Caco-2 (cell line): ENCODE measurements at regions not wholly inside any gene's neighbourhood (a gene's known extent, or its start where the extent isn't known, plus 50 kb on each side); places are given as distances from the start of the nearest gene placed in this dataset.
A peak's percentile ranks its signal among the peaks of the same experiment; 100 is the strongest.

ENCODE experiments used
- BruUV-seq: library from RNA; stranded (reverse); fragments of 400-500 nt; replicated peaks from 2 replicates; lab custom pipeline; 2021; lab: Mats Ljungman, UMichigan
- CTCF ChIA-PET: fragments of 300-600 bp; sonication (Branson Sonifier 250); formaldehyde crosslinking; loops from one replicate; lab custom pipeline; 2022; ENCODE audit warnings: antibody characterized with exemption; lab: Charles Lee
- POLR2A ChIA-PET: fragments of 300-600 bp; sonication (Branson Sonifier 250); formaldehyde crosslinking; loops from one replicate; lab custom pipeline; 2022; ENCODE audit warnings: antibody characterized with exemption; lab: Charles Lee
- DNase-seq, 2 experiments: peaks; one replicate each; pipeline versions ENCODE4 v3.0.0 to v3.0.0-alpha.2; 2020 to 2022
- H3K27me3 ChIP-seq: replicated peaks from 2 replicates; pipeline ENCODE4 v1.6.0; 2011; ENCODE audit warnings: low read length; ENCODE audit not compliant: control insufficient read depth, insufficient read depth
- H3K36me3 ChIP-seq: 2 replicates; pipeline ENCODE4 v1.5.1; 2011; ENCODE audit warnings: low read length; ENCODE audit not compliant: control insufficient read depth, insufficient read depth
- H3K4me1 ChIP-seq: fragments of 250-450 bp; sonication (Bioruptor Pico); 2 replicates; pipeline ENCODE4 v1.5.1; 2020; ENCODE audit warnings: mild to moderate bottlenecking
- H3K4me3 ChIP-seq: 2 replicates; pipeline ENCODE4 v1.5.1; 2011; ENCODE audit warnings: low read depth, mild to moderate bottlenecking, control low read depth, low read length
- H3K9me3 ChIP-seq: fragments of 250-450 bp; sonication (Bioruptor Pico); 2 replicates; pipeline ENCODE4 v1.5.1; 2020; ENCODE audit warnings: mild to moderate bottlenecking, moderate library complexity
- H3K27ac Mint-ChIP-seq: one replicate; pipeline ENCODE4 v1.8.0; 2022; ENCODE audit warnings: mixed read lengths; ENCODE audit not compliant: unreplicated experiment
- H3K27me3 Mint-ChIP-seq: one replicate; pipeline ENCODE4 v1.8.0; 2022; ENCODE audit warnings: mixed read lengths; ENCODE audit not compliant: insufficient read depth, unreplicated experiment
- H3K36me3 Mint-ChIP-seq: one replicate; pipeline ENCODE4 v1.8.0; 2022; ENCODE audit warnings: mild to moderate bottlenecking, mixed read lengths; ENCODE audit not compliant: insufficient read depth, unreplicated experiment
- H3K4me1 Mint-ChIP-seq: one replicate; pipeline ENCODE4 v1.8.0; 2022; ENCODE audit warnings: low read depth, mixed read lengths; ENCODE audit not compliant: unreplicated experiment
- H3K4me3 Mint-ChIP-seq: one replicate; pipeline ENCODE4 v1.8.0; 2022; ENCODE audit warnings: mild to moderate bottlenecking, moderate library complexity, mixed read lengths; ENCODE audit not compliant: unreplicated experiment
- H3K9me3 Mint-ChIP-seq: one replicate; pipeline ENCODE4 v1.8.0; 2022; ENCODE audit warnings: mixed read lengths; ENCODE audit not compliant: unreplicated experiment
- intact Hi-C: fragments of 100-400 bp; cut with micrococcal nuclease; formaldehyde crosslinking; loops from one replicate; pipeline ENCODE4 v1.10.0; 2022; ENCODE audit not compliant: unreplicated experiment
- TF ChIP-seq, protein P1 (sequence below), 2 experiments: fragments of 200-600 bp in 1 of 2; IDR thresholded peaks; 1 replicate in 1 of 2; 2 replicates in 1 of 2; pipeline versions ENCODE4 v1.5.1 to v1.8.0; 2011 to 2022; ENCODE audit warnings: antibody characterized with exemption in 1 of 2, control low read depth in 1 of 2, inconsistent platforms in 1 of 2, low read depth in 1 of 2, low read length in 1 of 2, mild to moderate bottlenecking in 1 of 2, moderate library complexity in 1 of 2; ENCODE audit not compliant: insufficient read depth in 1 of 2, severe bottlenecking in 1 of 2, unreplicated experiment in 1 of 2

DNA sequence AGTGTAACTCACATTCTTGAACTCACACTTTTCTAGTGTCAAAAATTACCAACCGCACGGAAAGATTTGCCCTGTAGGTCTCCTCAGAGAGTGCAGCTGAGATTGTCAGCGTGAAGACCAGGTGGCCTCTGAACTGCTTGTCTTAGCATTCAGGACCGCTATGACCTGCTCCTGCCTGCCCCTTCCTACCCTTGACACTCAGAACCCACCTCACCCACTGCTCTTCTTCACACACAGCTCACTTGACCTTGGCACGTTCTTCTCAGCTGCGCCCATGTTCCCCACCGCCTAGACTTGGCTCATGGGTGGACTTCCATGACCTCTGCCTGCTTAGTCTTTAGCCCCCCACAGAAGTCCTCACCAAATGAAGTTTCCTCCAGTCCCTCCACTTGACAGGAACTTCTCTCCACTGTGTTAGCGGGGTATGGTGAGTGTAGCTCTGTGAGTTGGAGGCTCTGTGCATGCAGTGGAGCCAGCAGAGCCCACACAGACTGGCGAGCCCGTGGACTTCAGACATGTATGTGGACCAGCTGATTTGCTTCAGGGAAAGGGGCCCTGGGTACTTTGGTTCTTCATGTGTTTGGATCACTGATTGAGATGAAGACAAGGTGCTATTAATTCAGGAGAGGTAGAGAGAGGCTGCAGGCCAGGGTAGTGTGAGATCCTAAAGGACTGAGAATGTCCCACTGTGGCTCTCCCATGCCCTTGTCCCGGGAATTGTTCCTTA, 221.3 kb downstream of the OPA1 start:
- no TSS peak for BruUV-seq
- H3K36me3 ChIP-seq: no peaks in the 10 kb centered on the region
- peaks cover 57% of the 10 kb centered on the region for H3K4me1 ChIP-seq
- H3K4me3 ChIP-seq: no peak overlapping the region
- DNase-seq: no peak
- TF ChIP-seq, protein P1, sequence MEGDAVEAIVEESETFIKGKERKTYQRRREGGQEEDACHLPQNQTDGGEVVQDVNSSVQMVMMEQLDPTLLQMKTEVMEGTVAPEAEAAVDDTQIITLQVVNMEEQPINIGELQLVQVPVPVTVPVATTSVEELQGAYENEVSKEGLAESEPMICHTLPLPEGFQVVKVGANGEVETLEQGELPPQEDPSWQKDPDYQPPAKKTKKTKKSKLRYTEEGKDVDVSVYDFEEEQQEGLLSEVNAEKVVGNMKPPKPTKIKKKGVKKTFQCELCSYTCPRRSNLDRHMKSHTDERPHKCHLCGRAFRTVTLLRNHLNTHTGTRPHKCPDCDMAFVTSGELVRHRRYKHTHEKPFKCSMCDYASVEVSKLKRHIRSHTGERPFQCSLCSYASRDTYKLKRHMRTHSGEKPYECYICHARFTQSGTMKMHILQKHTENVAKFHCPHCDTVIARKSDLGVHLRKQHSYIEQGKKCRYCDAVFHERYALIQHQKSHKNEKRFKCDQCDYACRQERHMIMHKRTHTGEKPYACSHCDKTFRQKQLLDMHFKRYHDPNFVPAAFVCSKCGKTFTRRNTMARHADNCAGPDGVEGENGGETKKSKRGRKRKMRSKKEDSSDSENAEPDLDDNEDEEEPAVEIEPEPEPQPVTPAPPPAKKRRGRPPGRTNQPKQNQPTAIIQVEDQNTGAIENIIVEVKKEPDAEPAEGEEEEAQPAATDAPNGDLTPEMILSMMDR (IDR thresholded peaks at IDR 0.05; ENCODE audit: insufficient read depth in 1 of 2, low read depth in 1 of 2, low read length in 1 of 2, severe bottlenecking in 1 of 2, unreplicated experiment in 1 of 2): no peak
- peak overlapping the region; percentile 100 for H3K27ac Mint-ChIP-seq
- ChIA-PET CTCF (interaction anchor here (1.0 kb wide), 1 partner anchor 501 kb away, joined by 3 read pairs; no protein-coding TSS in a partner anchor), POLR2A (interaction anchor here (0.6 kb wide), 1 partner anchor 29 kb away, joined by 5 read pairs; no protein-coding TSS in a partner anchor)
- peaks cover 60% of the 10 kb centered on the region for H3K4me1 Mint-ChIP-seq
- no peaks in the 10 kb centered on the region for H3K27me3 ChIP-seq
- intact Hi-C loops: no loop called here
- H3K36me3 Mint-ChIP-seq: peaks cover 14% of the 10 kb centered on the region
- no peaks in the 10 kb centered on the region for H3K27me3 Mint-ChIP-seq
- no peaks in the 10 kb centered on the region for H3K9me3 Mint-ChIP-seq
- H3K4me3 Mint-ChIP-seq: peak overlapping the region; percentile 52
- no peaks in the 10 kb centered on the region for H3K9me3 ChIP-seq

DNA sequence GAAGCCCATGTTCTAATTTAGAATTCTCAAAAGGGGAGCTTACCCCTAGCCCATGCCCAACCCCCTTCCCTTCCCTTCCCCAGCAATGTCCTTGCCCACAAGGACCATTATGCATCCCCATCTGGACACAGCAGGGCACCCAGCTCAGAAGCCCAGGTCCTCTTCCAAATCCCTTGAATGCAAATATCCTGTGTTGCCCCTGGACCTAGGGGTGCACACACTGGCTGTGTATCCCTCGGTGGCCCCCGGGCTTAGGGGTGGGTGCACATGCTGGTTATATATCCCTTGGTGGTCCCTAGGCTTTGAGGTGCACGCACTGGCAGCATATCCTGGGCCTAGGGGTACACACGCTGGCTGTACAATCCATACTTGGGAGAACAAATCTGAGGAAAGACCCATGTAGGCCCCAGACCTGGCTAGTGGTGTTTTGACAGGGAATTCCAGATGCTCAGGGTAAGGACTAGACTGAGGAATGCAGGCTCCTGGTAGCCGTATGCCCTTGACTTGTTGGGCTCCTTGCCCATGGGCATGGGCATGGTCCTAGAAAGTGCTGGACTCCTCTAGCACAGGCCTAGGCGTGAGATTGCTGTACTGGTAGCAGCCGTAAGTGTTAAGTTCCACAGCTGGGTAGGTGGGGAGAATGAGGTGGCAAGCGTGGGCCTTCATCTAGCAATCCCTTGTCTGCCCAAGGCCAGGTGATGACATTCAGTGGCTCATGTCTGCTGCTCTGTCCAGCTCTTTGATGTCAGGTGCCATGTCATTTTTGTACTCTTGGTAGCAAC, 222.4 kb downstream of the OPA1 start:
- Histone ChIP-seq H3K36me3 (no peaks in the 10 kb centered on the region), H3K4me1 (peaks cover 57% of the 10 kb centered on the region), H3K27me3 (no peaks in the 10 kb centered on the region), H3K4me3 (no peak overlapping the region), H3K9me3 (no peaks in the 10 kb centered on the region)
- Mint-ChIP-seq H3K27ac (peak overlapping the region; percentile 38), H3K27me3 (no peaks in the 10 kb centered on the region), H3K4me3 (no peak overlapping the region), H3K36me3 (peaks cover 14% of the 10 kb centered on the region), H3K4me1 (peaks cover 55% of the 10 kb centered on the region), H3K9me3 (no peaks in the 10 kb centered on the region)
- TF ChIP-seq, protein P1 (IDR thresholded peaks at IDR 0.05; ENCODE audit: insufficient read depth in 1 of 2, low read depth in 1 of 2, low read length in 1 of 2, severe bottlenecking in 1 of 2, unreplicated experiment in 1 of 2): no peak
- ChIA-PET CTCF (interaction anchor here (0.6 to 1.0 kb wide), 2 partner anchors 31 to 500 kb away, joined by 3 read pairs; no protein-coding TSS in a partner anchor), POLR2A (no interaction called here)
- DNase-seq: no peak
- intact Hi-C loops: no loop called here
- BruUV-seq: no TSS peak

DNA sequence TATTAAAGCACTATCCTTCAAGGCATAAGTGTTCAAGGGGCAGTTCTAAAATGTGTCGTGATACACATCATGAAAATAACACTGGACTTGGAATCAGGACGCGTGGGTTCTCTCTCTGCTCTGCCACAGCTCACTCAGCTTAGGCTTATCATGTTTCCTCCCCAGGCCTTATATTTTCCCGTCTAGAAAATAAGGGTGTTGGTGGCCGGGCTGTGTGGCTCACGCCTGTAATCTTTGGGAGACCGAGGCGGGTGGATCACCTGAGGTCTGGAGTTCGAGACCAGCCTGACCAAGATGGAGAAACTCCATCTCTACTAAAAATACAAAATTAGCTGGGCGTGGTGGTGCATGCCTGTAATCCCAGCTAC, 223.0 kb downstream of the OPA1 start:
- H3K4me3 ChIP-seq: no peak overlapping the region
- peak overlapping the region; percentile 38 for H3K27ac Mint-ChIP-seq
- TF ChIP-seq, protein P1 (IDR thresholded peaks at IDR 0.05; ENCODE audit: insufficient read depth in 1 of 2, low read depth in 1 of 2, low read length in 1 of 2, severe bottlenecking in 1 of 2, unreplicated experiment in 1 of 2): no peak
- no peak for DNase-seq
- ChIA-PET POLR2A (interaction anchor here (0.9 to 1.6 kb wide), 5 partner anchors 27 to 319 kb away, joined by 3 to 17 read pairs (median 4); no protein-coding TSS in a partner anchor), CTCF (interaction anchor here (0.6 to 1.2 kb wide), 4 partner anchors 24 to 500 kb away, joined by 3 to 4 read pairs (median 4); no protein-coding TSS in a partner anchor)
- H3K27me3 ChIP-seq: no peaks in the 10 kb centered on the region
- no peaks in the 10 kb centered on the region for H3K27me3 Mint-ChIP-seq
- intact Hi-C loops: no loop called here
- H3K9me3 ChIP-seq: no peaks in the 10 kb centered on the region
- peaks cover 49% of the 10 kb centered on the region for H3K4me1 Mint-ChIP-seq
- H3K9me3 Mint-ChIP-seq: no peaks in the 10 kb centered on the region
- no peak overlapping the region for H3K4me3 Mint-ChIP-seq
- H3K4me1 ChIP-seq: peaks cover 57% of the 10 kb centered on the region
- BruUV-seq: no TSS peak
- peaks cover 14% of the 10 kb centered on the region for H3K36me3 Mint-ChIP-seq
- no peaks in the 10 kb centered on the region for H3K36me3 ChIP-seq
